GM12892 (cell line): ENCODE measurements at regions not wholly inside any gene's neighbourhood (a gene's known extent, or its start where the extent isn't known, plus 50 kb on each side); places are given as distances from the start of the nearest gene placed in this dataset.

Source experiments
- POLR2A ChIP-seq: IDR thresholded peaks from 2 replicates; pipeline ENCODE4 v1.6.1; 2011; ENCODE audit warnings: low read depth, low read length, control low read depth
- TAF1 ChIP-seq: IDR thresholded peaks from 2 replicates; pipeline ENCODE4 v1.6.1; 2011; ENCODE audit warnings: low read depth, mild to moderate bottlenecking, control low read depth, low read length, borderline replicate concordance

GRCh38 chr3:28891485-28891884 is 389.4 kb upstream of the RBMS3 start:
- TF ChIP-seq POLR2A (no peak), TAF1 (no peak)
